ENCODE measurements at regions not wholly inside any gene's neighbourhood (a gene's known extent, or its start where the extent isn't known, plus 50 kb on each side); places are given as distances from the start of the nearest gene placed in this dataset.

DNA sequence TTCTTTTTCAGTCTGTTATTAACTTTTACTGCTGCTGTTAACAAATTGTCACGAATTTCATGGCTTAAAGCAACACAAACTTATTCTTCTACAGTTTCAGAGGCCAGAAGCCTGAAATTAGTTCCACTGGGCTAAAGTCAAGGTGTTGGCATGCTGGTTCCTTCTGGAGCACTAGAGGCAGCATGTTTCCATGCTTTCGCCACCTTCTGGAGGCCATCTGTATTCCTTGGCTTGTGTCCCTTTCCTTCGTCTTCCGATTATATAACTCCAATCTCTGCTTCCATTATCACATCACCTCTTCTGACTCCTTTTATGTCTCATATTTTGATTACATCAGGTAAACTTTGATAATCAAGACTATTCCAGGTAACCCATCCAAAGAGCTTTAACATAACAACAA lies 1742.1 kb downstream of the BRINP3 start:
- TF ChIP-seq, protein P1, sequence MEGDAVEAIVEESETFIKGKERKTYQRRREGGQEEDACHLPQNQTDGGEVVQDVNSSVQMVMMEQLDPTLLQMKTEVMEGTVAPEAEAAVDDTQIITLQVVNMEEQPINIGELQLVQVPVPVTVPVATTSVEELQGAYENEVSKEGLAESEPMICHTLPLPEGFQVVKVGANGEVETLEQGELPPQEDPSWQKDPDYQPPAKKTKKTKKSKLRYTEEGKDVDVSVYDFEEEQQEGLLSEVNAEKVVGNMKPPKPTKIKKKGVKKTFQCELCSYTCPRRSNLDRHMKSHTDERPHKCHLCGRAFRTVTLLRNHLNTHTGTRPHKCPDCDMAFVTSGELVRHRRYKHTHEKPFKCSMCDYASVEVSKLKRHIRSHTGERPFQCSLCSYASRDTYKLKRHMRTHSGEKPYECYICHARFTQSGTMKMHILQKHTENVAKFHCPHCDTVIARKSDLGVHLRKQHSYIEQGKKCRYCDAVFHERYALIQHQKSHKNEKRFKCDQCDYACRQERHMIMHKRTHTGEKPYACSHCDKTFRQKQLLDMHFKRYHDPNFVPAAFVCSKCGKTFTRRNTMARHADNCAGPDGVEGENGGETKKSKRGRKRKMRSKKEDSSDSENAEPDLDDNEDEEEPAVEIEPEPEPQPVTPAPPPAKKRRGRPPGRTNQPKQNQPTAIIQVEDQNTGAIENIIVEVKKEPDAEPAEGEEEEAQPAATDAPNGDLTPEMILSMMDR (conservative IDR thresholded peaks at IDR 0.05): no peak
- no peak for TF ChIP-seq EZH2 (IDR thresholded peaks at IDR 0.05; ENCODE audit: low read depth)

All from PC-9 (cell line).